Activated CD8-positive, alpha-beta T cell treated with anti-CD3 and anti-CD28 coated beads for 36 hours (primary cell): ENCODE measurements at regions not wholly inside any gene's neighbourhood (a gene's known extent, or its start where the extent isn't known, plus 50 kb on each side); places are given as distances from the start of the nearest gene placed in this dataset.
"Not testable (repeated sequence)": the region's sequence is repeated elsewhere in the genome, so short reads cannot be mapped to it uniquely, and the experiment has no call there.

Experiments used
- ATAC-seq: fragments of 200-7000 bp; cut with Tn5 transposase; one replicate; pipeline ENCODE4 v1.10.0; 2021; ENCODE audit warnings: mild to moderate bottlenecking, moderate library complexity
- CTCF ChIA-PET: fragments of 350-600 bp; sonication (Branson Sonifier 250); formaldehyde crosslinking; loops from one replicate; lab custom pipeline; 2021; ENCODE audit warnings: antibody characterized with exemption; lab: Charles Lee
- POLR2A ChIA-PET: fragments of 350-600 bp; sonication (Branson Sonifier 250); formaldehyde crosslinking; loops from one replicate; lab custom pipeline; 2021; ENCODE audit warnings: antibody characterized with exemption; lab: Charles Lee
- DNase-seq: peaks from one replicate; pipeline ENCODE4 v3.0.0-alpha.2; 2020
- H3K27ac Mint-ChIP-seq: one replicate; pipeline ENCODE4 v1.8.0; 2021; ENCODE audit warnings: mild to moderate bottlenecking, mixed read lengths
- H3K27me3 Mint-ChIP-seq: one replicate; pipeline ENCODE4 v1.8.0; 2021; ENCODE audit warnings: mixed read lengths
- H3K36me3 Mint-ChIP-seq: one replicate; pipeline ENCODE4 v1.8.0; 2021; ENCODE audit warnings: low read depth, mixed read lengths
- H3K4me1 Mint-ChIP-seq: one replicate; pipeline ENCODE4 v1.8.0; 2021; ENCODE audit warnings: low read depth, mixed read lengths
- H3K4me3 Mint-ChIP-seq: one replicate; pipeline ENCODE4 v1.8.0; 2021; ENCODE audit warnings: mild to moderate bottlenecking, moderate library complexity, mixed read lengths
- H3K9me3 Mint-ChIP-seq: one replicate; pipeline ENCODE4 v1.8.0; 2021; ENCODE audit warnings: mixed read lengths
- CTCF ChIP-seq: fragments of 200-600 bp; IDR thresholded peaks from one replicate; pipeline ENCODE4 v1.8.0; 2022; ENCODE audit warnings: antibody characterized with exemption, mild to moderate bottlenecking
- intact Hi-C: fragments of 100-400 bp; cut with micrococcal nuclease; formaldehyde crosslinking; loops from one replicate; pipeline ENCODE4 v1.10.0; 2022

- Mint-ChIP-seq H3K4me3 (no peak overlapping the region), H3K4me1 (no peaks in the 10 kb centered on the region), H3K27ac (no peak overlapping the region), H3K9me3 (peaks cover 6% of the 10 kb centered on the region), H3K27me3 (no peaks in the 10 kb centered on the region), H3K36me3 (no peaks in the 10 kb centered on the region)
- intact Hi-C loops, result no loop called here
- TF ChIP-seq CTCF, result no peak
- POLR2A ChIA-PET, result no interaction called here
- ATAC-seq (no peak), DNase-seq (no peak)
- CTCF ChIA-PET, result no interaction called here
Measured at GRCh38 chr10:23585666-23586065, 146.8 kb downstream of the OTUD1 start.

GRCh38 chr10:23595278-23595677, 156.4 kb downstream of the OTUD1 start:
- ATAC-seq, DNase-seq, H3K27me3 Mint-ChIP-seq, H3K36me3 Mint-ChIP-seq, POLR2A ChIA-PET, H3K27ac Mint-ChIP-seq, H3K4me1 Mint-ChIP-seq, H3K4me3 Mint-ChIP-seq, CTCF ChIA-PET, intact Hi-C loops: not testable (repeated sequence)
- H3K9me3 Mint-ChIP-seq, result peaks cover 14% of the 10 kb centered on the region

- ATAC-seq (no peak), DNase-seq (no peak)
- ChIA-PET CTCF (no interaction called here), POLR2A (no interaction called here)
- no peaks in the 10 kb centered on the region for H3K9me3 Mint-ChIP-seq
- H3K4me3 Mint-ChIP-seq, result no peak overlapping the region
- intact Hi-C loops, result no loop called here
- no peaks in the 10 kb centered on the region for H3K4me1 Mint-ChIP-seq
- TF ChIP-seq CTCF, result no peak
- no peaks in the 10 kb centered on the region for H3K27me3 Mint-ChIP-seq
- no peaks in the 10 kb centered on the region for H3K36me3 Mint-ChIP-seq
- no peak overlapping the region for H3K27ac Mint-ChIP-seq
Measured at GRCh38 chr10:23604613-23605012, 165.7 kb downstream of the OTUD1 start.

GRCh38 chr10:23606456-23606855, 167.6 kb downstream of the OTUD1 start:
- CTCF ChIA-PET, result interaction anchor here (0.9 to 1.4 kb wide), 2 partner anchors 8 to 78 kb away, joined by 3 read pairs; no protein-coding TSS in a partner anchor
- Mint-ChIP-seq H3K27ac (no peak overlapping the region), H3K27me3 (no peaks in the 10 kb centered on the region), H3K4me1 (no peaks in the 10 kb centered on the region), H3K4me3 (no peak overlapping the region), H3K36me3 (no peaks in the 10 kb centered on the region), H3K9me3 (no peaks in the 10 kb centered on the region)
- DNase-seq, result no peak
- no peak for TF ChIP-seq CTCF
- POLR2A ChIA-PET, result no interaction called here
- no peak for ATAC-seq
- intact Hi-C loops, result no loop called here

GRCh38 chr10:23608926-23609325, 170.1 kb downstream of the OTUD1 start:
- no peaks in the 10 kb centered on the region for H3K9me3 Mint-ChIP-seq

More at GRCh38 chr10:23608926-23609325, 170.1 kb downstream of the OTUD1 start:
- Mint-ChIP-seq H3K36me3 (no peaks in the 10 kb centered on the region), H3K4me1 (peaks cover 2% of the 10 kb centered on the region), H3K4me3 (no peak overlapping the region), H3K27me3 (no peaks in the 10 kb centered on the region), H3K27ac (no peak overlapping the region)
- intact Hi-C loops, result no loop called here
- CTCF ChIA-PET, result interaction anchor here (0.9 kb wide), 1 partner anchor 80 kb away, joined by 3 read pairs; no protein-coding TSS in a partner anchor
- POLR2A ChIA-PET, result no interaction called here
- DNase-seq, result no peak
- TF ChIP-seq CTCF, result no peak
- no peak for ATAC-seq
